HepG2 (cell line): ENCODE measurements at regions not wholly inside any gene's neighbourhood (a gene's known extent, or its start where the extent isn't known, plus 50 kb on each side); places are given as distances from the start of the nearest gene placed in this dataset.

Source experiments
- ATAD3A ChIP-seq: sonication (generic); formaldehyde crosslinking; IDR thresholded peaks from 2 replicates; pipeline ENCODE4 v1.4.0; 2020; ENCODE audit warnings: missing genetic modification reagents
- ATF6 ChIP-seq: sonication (generic); formaldehyde crosslinking; conservative IDR thresholded peaks from 2 replicates; pipeline ENCODE4 v1.4.0; 2020; ENCODE audit warnings: missing genetic modification reagents
- EHMT2 ChIP-seq: fragments of 200-600 bp; sonication (generic); IDR thresholded peaks from 2 replicates; pipeline ENCODE4 v1.7.0; 2017; ENCODE audit warnings: antibody characterized with exemption, low read depth, low read length, borderline replicate concordance
- FOXO1 ChIP-seq: sonication (generic); formaldehyde crosslinking; IDR thresholded peaks from 2 replicates; pipeline ENCODE4 v1.4.0; 2020; ENCODE audit warnings: missing genetic modification reagents
- FUBP1 ChIP-seq: sonication (generic); formaldehyde crosslinking; IDR thresholded peaks from 2 replicates; pipeline ENCODE4 v1.5.1; 2020; ENCODE audit warnings: missing genetic modification reagents, mild to moderate bottlenecking, borderline replicate concordance
- GPN1 ChIP-seq: sonication (generic); formaldehyde crosslinking; IDR thresholded peaks from 2 replicates; pipeline ENCODE4 v1.5.1; 2020; ENCODE audit warnings: missing genetic modification reagents, borderline replicate concordance
- HOXA3 ChIP-seq: sonication (generic); formaldehyde crosslinking; IDR thresholded peaks from 2 replicates; pipeline ENCODE4 v1.5.0; 2020; ENCODE audit warnings: missing genetic modification reagents
- IKZF4 ChIP-seq: sonication (generic); formaldehyde crosslinking; IDR thresholded peaks from 2 replicates; pipeline ENCODE4 v1.5.1; 2020; ENCODE audit warnings: borderline replicate concordance, mild to moderate bottlenecking, low read depth, missing genetic modification reagents; ENCODE audit errors: not compliant biosample characterization
- JUNB ChIP-seq: sonication (generic); formaldehyde crosslinking; IDR thresholded peaks from 2 replicates; pipeline ENCODE4 v1.8.0; 2022; ENCODE audit warnings: missing genetic modification reagents, mild to moderate bottlenecking, borderline replicate concordance
- KAT8 ChIP-seq: IDR thresholded peaks from 2 replicates; pipeline ENCODE4 v1.6.1; 2016; ENCODE audit warnings: missing genetic modification reagents, missing compliant biosample characterization
- KDM4B ChIP-seq: sonication (generic); formaldehyde crosslinking; IDR thresholded peaks from 2 replicates; pipeline ENCODE4 v1.4.0; 2020; ENCODE audit warnings: missing genetic modification reagents
- MBD4 ChIP-seq: IDR thresholded peaks from 2 replicates; pipeline ENCODE4 v1.6.1; 2012; ENCODE audit warnings: low read length, inconsistent platforms, borderline replicate concordance
- NR2C2 ChIP-seq: sonication (generic); formaldehyde crosslinking; IDR thresholded peaks from 2 replicates; pipeline ENCODE4 v1.4.0; 2020; ENCODE audit warnings: missing genetic modification reagents, mild to moderate bottlenecking, moderate library complexity, borderline replicate concordance
- PCBP2 ChIP-seq: fragments of 200-400 bp; formaldehyde crosslinking; optimal IDR thresholded peaks from 2 replicates; pipeline ENCODE3; 2018; ENCODE audit warnings: low read length, low read depth; ENCODE audit not compliant: poor library complexity, severe bottlenecking
- POLR2A ChIP-seq, 2 experiments: IDR thresholded peaks; 2 replicates each; pipeline ENCODE4 v1.6.1; 2011; ENCODE audit warnings: low read depth in 2 of 2, low read length in 2 of 2, mild to moderate bottlenecking in 1 of 2, moderate library complexity in 1 of 2; ENCODE audit not compliant: insufficient read depth in 1 of 2
- POLR2G ChIP-seq: fragments of 200-400 bp; formaldehyde crosslinking; IDR thresholded peaks from 2 replicates; pipeline ENCODE4 v1.6.1; 2018; ENCODE audit warnings: mild to moderate bottlenecking, low read depth, low read length, moderate library complexity
- RBAK ChIP-seq: sonication (generic); formaldehyde crosslinking; IDR thresholded peaks from 2 replicates; pipeline ENCODE4 v1.5.1; 2020; ENCODE audit warnings: mild to moderate bottlenecking, missing genetic modification reagents
- SAFB2 ChIP-seq: sonication (generic); formaldehyde crosslinking; IDR thresholded peaks from 2 replicates; pipeline ENCODE4 v1.5.1; 2020; ENCODE audit warnings: missing genetic modification reagents, low read depth, mild to moderate bottlenecking, borderline replicate concordance
- SMARCE1 ChIP-seq: fragments of 450-650 bp; IDR thresholded peaks from 2 replicates; pipeline ENCODE4 v1.6.1; 2017; ENCODE audit warnings: borderline replicate concordance
- ZFP37 ChIP-seq: sonication (generic); formaldehyde crosslinking; IDR thresholded peaks from 2 replicates; pipeline ENCODE4 v1.4.0; 2020; ENCODE audit warnings: missing genetic modification reagents, borderline replicate concordance
- ZNF382 ChIP-seq: sonication (generic); formaldehyde crosslinking; IDR thresholded peaks from 2 replicates; pipeline ENCODE4 v1.5.0; 2020; ENCODE audit warnings: missing genetic modification reagents, mild to moderate bottlenecking, borderline replicate concordance
- ZNF547 ChIP-seq: sonication (generic); formaldehyde crosslinking; IDR thresholded peaks from 2 replicates; pipeline ENCODE4 v1.5.1; 2020; ENCODE audit warnings: mild to moderate bottlenecking, missing genetic modification reagents
- ZNF75D ChIP-seq: sonication (generic); formaldehyde crosslinking; IDR thresholded peaks from 2 replicates; pipeline ENCODE4 v1.8.1; 2023; ENCODE audit warnings: missing genetic modification reagents, mild to moderate bottlenecking, borderline replicate concordance
- ZNF850 ChIP-seq: sonication (generic); formaldehyde crosslinking; conservative IDR thresholded peaks from 2 replicates; pipeline ENCODE4 v1.9.0; 2021; ENCODE audit warnings: mild to moderate bottlenecking, missing genetic modification reagents
- TF ChIP-seq, protein P1 (sequence below): sonication (generic); formaldehyde crosslinking; IDR thresholded peaks from 2 replicates; pipeline ENCODE4 v1.4.0; 2020; ENCODE audit warnings: missing genetic modification reagents

GRCh38 chr2:238528953-238529781 lies 102.4 kb downstream of the ASB1 start (continued):
- TF ChIP-seq, protein P1, sequence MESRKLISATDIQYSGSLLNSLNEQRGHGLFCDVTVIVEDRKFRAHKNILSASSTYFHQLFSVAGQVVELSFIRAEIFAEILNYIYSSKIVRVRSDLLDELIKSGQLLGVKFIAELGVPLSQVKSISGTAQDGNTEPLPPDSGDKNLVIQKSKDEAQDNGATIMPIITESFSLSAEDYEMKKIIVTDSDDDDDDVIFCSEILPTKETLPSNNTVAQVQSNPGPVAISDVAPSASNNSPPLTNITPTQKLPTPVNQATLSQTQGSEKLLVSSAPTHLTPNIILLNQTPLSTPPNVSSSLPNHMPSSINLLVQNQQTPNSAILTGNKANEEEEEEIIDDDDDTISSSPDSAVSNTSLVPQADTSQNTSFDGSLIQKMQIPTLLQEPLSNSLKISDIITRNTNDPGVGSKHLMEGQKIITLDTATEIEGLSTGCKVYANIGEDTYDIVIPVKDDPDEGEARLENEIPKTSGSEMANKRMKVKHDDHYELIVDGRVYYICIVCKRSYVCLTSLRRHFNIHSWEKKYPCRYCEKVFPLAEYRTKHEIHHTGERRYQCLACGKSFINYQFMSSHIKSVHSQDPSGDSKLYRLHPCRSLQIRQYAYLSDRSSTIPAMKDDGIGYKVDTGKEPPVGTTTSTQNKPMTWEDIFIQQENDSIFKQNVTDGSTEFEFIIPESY (CRISPR knock-in tag) = 0 out of 2 replicates have a peak, but pooled peaks have one; percentile 34
- TF ChIP-seq SAFB2 (no peak), ZNF75D (CRISPR knock-in tag) (no peak), HOXA3 (0 out of 2 replicates have a peak, but pooled peaks have one; percentile 14), ATF6 (CRISPR knock-in tag) (no peak), FOXO1 (CRISPR knock-in tag) (peak; percentile 75; the same call in 1 of the 2 replicates), RBAK (CRISPR knock-in tag) (no peak), ATAD3A (CRISPR knock-in tag) (no peak), NR2C2 (CRISPR knock-in tag) (no peak), SMARCE1 (no peak), ZNF547 (CRISPR knock-in tag) (0 out of 2 replicates have a peak, but pooled peaks have one; percentile 51), ZFP37 (CRISPR knock-in tag) (no peak), POLR2A (IDR thresholded peaks at IDR 0.05; ENCODE audit: insufficient read depth in 1 of 2, low read depth in 2 of 2, low read length in 2 of 2) (no peak), JUNB (peak; percentile 68; the same call in 1 of the 2 replicates), IKZF4 (CRISPR knock-in tag) (no peak), FUBP1 (CRISPR knock-in tag) (0 out of 2 replicates have a peak, but pooled peaks have one; percentile 34), MBD4 (0 out of 2 replicates have a peak, but pooled peaks have one; percentile 35), PCBP2 (peak; percentile 9), GPN1 (CRISPR knock-in tag) (no peak), KAT8 (CRISPR knock-in tag) (peak; percentile 76), POLR2G (peak; percentile 71), ZNF382 (no peak), KDM4B (no peak; the same call in 1 of the 2 replicates), ZNF850 (no peak), EHMT2 (no peak)
